ENCODE measurements at regions not wholly inside any gene's neighbourhood (a gene's known extent, or its start where the extent isn't known, plus 50 kb on each side); places are given as distances from the start of the nearest gene placed in this dataset.

- Histone ChIP-seq H3K79me2 (ENCODE audit: insufficient read depth, low read length) (no peaks in the 10 kb centered on the region), H3K36me3 (ENCODE audit: control insufficient read depth in 1 of 2, insufficient read depth in 2 of 2, low read length in 2 of 2) (no peaks in the 10 kb centered on the region), H3K9ac (ENCODE audit: low read length) (no peak overlapping the region), H3K27ac (ENCODE audit: low read depth, low read length) (no peak overlapping the region), H3K4me2 (ENCODE audit: low read length) (no peak overlapping the region), H3K9me2 (ENCODE audit: insufficient read depth) (no peaks in the 10 kb centered on the region), H3K4me1 (ENCODE audit: control insufficient read depth in 1 of 2, insufficient read depth in 2 of 2, low read length in 2 of 2) (no peaks in the 10 kb centered on the region), H4K20me1 (ENCODE audit: insufficient read depth) (no peaks in the 10 kb centered on the region), H3K4me3 (replicated peaks in 1 of 2; ENCODE audit: low read depth in 1 of 2, low read length in 2 of 2) (no peak overlapping the region), H2AFZ (ENCODE audit: low read depth, low read length, poor library complexity, severe bottlenecking) (no peak overlapping the region), H3K27me3 (ENCODE audit: insufficient read depth, low read length) (no peaks in the 10 kb centered on the region), H3K9me3 (ENCODE audit: control insufficient read depth in 1 of 2, insufficient read depth in 1 of 2, low read depth in 1 of 2, low read length in 2 of 2) (no peaks in the 10 kb centered on the region)
- RAD21 ChIA-PET (ENCODE audit: low non-redundant PET in 1 of 2, low total read pairs in 2 of 2, uncharacterized antibody in 2 of 2, unreplicated experiment in 2 of 2): no interaction called here
- intact Hi-C loops (cut with micrococcal nuclease): no loop called here
- CTCF ChIA-PET: no interaction called here
- TF ChIP-seq MAX (IDR thresholded peaks at IDR 0.05) (no peak), CBX3 (IDR thresholded peaks at IDR 0.05; ENCODE audit: low read depth) (no peak), FOSL1 (IDR thresholded peaks at IDR 0.05; ENCODE audit: low read depth) (no peak), ATF3 (IDR thresholded peaks at IDR 0.05) (no peak), SRF (IDR thresholded peaks at IDR 0.05; ENCODE audit: low read depth) (no peak), EZH2phosphoT487 (IDR thresholded peaks at IDR 0.05; ENCODE audit: borderline replicate concordance) (no peak), EZH2 (IDR thresholded peaks at IDR 0.05) (no peak), ZBTB33 (IDR thresholded peaks at IDR 0.05; ENCODE audit: extremely low read depth, insufficient replicate concordance, low read length) (no peak), YY1 (IDR thresholded peaks at IDR 0.05; ENCODE audit: extremely low read depth, insufficient replicate concordance, low read depth, low read length) (no peak), POLR2AphosphoS5 (IDR thresholded peaks at IDR 0.05; ENCODE audit: low read depth, low read length) (no peak), RAD21 (IDR thresholded peaks at IDR 0.05; ENCODE audit: low read depth) (no peak), CEBPB (IDR thresholded peaks at IDR 0.05; ENCODE audit: low read depth) (no peak), REST (IDR thresholded peaks at IDR 0.05; ENCODE audit: low read depth) (no peak)
- no TSS peak for BruUV-seq (replicated peaks)
- ATAC-seq (no peak), DNase-seq (ENCODE audit: low read depth, low spot score) (no peak)
- POLR2A ChIA-PET: no interaction called here
These were observed 168.7 kb downstream of the UBE2E3 start for GRCh38 chr2:181149056-181149455.

All from HCT116 (cell line).